HCEC 1CT (cell line): ENCODE measurements at regions not wholly inside any gene's neighbourhood (a gene's known extent, or its start where the extent isn't known, plus 50 kb on each side); places are given as distances from the start of the nearest gene placed in this dataset.
A peak's percentile ranks its signal among the peaks of the same experiment; 100 is the strongest.

Experiments used
- DNase-seq: peaks from one replicate; pipeline ENCODE4 v3.0.0-alpha.2; 2017

DNA sequence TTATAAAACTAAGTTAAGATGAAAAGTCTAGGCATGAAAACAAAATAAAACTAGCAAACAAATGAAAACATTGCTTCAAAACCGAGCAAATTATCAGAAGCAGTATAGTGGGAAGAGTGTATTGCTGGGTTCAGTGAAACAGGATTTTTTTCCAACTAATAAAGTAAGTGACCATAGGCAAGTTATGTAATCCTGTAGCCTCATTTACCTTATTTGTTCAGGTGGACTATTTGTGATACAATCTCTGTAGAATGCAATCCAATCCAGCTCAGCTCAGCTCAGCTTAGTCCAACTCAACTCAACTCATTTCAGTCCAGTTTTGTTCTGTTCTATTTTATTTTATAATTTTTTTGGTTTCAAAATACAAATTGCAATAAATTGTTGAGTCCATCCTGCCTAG, 276.7 kb upstream of the LRIG3 start:
- DNase-seq: no peak

DNA sequence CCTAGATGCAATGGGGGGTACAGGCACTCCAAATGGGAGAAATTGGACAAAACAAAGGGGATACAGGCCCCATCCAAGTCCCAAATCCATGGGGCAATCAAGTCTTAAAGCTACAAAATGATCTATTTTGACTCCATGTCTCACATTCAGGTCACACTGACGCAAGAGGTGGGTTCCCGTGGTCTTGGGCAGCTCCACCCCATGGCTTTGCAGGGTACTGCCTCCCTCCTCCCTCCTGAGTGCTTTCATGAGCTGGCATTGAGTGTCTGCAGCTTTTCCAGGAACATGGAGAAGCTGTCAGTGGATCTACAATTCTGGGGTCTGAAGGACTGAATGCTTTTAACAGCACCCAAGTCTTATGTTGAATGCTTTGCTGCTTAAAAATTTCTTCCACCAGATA, 274.5 kb upstream of the LRIG3 start:
- DNase-seq: no peak

DNA sequence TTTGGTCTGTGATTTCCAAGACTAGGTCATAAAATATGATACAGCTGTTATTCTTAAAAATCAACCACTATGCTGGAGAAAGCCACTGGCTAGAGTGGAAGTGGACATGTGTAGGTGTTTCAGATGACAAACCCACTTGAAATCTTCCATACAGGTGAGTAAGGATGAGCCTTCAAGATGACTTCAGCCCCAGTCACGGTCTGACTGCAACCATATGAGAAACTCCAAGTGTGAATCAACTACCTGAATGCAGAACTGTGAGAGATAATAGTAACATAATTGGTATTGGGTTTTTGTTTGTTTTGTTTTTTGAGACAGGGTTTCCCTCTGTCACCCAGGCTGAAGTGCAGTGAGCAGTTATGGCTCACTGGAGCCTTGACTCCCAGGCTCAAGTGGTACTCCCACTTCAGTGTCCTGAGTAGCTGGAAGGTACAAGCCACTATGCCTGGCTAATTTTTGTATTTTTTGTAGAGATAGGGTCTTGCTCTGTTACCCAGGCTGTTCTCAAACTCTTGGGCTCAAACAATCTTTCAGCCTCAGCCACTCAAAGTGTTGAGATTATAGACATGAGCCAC, 273.3 kb upstream of the LRIG3 start:
- DNase-seq: no peak

DNA sequence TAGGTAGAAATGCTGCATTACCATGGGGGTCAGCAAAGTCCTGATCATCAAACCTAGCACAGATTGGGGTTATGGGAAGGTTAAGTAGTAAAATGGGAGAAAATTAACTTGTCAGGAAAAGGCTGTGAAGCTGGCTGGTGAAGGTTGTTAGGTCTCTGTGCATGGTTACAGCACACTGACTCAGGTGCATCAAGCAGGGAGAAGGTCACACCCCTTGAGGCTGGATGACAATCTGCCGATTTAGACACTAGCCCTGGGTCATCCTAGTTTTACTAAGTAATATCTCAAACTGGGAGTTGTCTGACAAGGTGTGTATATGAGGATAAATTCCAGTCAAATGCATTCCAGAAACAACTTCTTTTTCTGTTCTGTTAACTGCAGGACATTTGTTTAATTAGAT, 271.1 kb upstream of the LRIG3 start:
- no peak for DNase-seq

DNA sequence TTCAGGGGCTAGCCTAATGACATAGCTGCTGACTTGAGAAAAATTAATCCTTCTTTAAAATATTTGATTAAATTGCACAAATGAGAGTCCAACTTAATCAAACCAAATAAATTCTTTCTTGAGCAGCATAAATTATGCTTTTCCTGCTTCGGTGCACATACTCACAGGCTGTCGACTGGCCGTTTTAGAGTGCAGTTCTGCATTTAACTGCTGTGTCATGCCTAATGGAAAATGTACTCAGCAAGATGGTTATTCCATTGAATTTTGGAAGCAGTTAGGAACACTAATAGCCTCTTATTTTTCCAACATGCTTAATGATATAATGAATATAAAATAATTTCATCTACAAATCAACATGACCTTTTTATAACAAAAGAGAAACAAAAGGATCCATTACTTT, 266.1 kb upstream of the LRIG3 start:
- DNase-seq: no peak

DNA sequence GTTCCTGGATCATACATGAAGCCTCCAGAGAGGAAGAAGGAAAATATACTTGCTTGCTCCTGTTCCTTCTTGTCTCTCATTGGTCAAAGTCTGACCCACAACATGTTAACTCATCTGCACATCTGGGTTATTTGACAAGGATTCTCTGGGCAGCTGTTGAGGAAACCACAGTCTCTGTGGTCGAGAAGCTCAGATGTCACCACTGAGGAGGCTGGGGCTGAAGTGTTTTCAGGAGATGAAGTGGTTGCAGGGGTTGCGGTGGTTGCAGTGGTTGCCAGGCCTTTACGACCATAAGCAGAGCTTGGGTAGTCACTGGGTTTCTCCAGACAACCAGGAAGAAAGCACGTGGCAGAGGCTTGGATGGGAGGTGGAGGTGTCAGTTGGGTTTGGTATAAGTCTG, 265.0 kb upstream of the LRIG3 start:
- no peak for DNase-seq

DNA sequence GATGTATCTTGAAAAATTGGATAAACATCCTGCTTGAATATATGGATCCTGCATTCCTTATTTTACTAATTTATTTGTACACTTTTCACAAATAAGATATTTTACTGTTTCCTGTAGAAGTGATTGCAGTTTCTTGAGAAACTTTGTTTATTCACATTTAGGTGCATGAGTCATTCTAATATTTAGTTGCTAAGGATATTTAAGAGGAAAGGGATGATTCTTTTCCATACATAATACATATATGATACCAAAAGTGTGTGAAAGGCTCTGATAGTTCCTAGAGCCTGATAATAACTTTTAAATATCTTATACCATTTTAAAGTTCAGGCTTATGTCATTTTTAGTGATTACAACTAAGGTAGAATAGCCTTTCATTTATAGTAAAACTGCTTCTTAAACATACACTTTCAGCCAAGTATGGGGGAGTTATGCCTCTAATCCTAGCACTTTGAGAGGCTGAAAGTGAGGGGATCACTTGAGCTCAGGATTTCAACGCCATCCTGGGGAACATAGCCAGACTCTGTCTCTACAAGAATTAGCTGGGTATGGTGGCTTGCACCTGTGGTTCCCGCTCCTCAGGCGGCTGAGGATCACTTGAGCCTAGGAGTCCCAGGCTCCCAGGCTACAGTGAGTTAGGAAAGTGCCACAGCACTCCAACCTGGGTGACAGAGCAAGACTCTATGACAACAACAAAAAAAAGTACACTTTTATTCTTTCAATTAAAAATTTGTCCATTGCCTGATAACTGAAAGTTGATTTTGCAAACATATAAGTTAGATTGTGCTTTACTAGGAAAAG, 262.6 kb upstream of the LRIG3 start:
- no peak for DNase-seq

DNA sequence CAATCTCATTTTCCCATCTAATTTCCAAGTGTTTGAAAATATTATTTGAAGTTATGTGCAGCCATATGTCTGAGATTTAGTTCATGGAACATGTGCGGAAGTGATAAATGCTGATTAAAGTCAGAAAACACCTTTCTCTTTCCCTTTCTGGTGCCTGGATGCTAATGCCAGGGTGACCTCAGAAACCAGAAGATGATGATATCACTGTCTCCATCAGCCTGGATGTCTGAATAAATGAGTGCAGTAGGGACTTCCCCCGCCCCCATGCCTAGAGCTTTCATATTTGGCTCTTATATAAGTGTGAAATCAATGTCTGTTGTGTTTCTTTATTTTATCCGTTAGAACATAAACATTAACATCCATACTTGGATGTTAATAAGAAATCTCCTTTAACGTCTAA, 261.9 kb upstream of the LRIG3 start:
- DNase-seq: no peak

DNA sequence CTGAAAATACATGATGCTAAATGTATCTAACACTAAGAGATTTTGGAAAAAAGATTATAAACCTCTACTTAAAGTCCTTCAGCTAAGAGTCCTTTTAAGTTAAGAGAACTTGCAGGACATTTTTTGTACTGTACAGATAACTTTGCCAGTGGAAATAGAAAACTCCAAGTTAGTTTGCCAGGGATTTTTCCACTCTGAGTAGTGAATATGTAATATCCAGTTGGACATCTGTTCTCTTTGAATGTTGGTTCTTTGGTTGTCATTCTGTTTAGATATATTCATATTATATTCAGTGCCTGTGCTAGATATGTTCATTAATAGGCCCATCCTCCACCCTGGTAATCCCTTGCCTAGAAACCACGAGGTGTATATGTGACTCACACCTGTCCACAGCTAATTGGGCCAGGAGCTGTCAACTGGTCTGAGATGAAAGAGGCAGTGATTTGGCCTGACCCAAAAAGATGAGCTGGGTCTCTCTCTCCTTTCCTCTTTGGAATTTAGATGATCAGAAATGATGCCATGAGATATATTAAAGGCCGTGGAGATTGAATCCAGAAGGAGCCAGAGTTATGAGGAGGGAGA, 261.0 kb upstream of the LRIG3 start:
- DNase-seq: no peak

DNA sequence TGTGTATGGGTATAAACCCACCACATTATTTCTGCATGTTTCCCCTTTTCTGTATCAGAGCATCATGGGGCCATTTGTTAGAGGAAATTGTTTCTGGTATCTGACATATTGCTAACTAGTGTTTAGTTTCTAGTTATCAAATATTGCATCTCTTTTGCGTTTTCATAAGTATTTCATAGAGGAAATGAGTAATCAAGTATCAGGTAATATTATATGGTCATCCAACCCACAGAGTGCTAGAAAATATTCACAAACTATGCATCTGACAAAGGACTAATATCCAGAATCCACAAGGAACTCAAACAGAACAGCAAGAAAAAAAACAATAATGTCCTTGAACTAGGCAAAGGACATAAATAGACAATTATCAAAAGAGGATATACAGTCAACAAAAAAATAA, 258.9 kb upstream of the LRIG3 start:
- no peak for DNase-seq

DNA sequence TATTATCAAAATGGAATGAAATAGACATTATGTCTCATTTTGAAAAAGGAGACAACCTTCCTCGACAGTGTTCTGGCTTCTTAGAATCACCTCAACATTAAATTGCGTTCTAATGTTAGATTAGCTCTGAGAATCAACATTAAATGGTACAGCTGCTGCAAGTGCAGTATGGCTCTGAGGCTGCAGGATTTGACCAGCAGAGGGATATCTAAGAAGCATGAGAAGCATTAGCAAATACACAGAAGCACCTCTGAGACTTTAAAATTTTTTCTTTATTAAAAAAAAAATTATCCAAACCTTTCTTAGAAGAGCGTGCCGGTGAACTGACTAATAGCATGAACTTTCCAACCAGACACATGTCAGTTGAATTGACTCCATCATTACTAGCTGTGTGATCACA, 253.4 kb upstream of the LRIG3 start:
- DNase-seq: no peak

DNA sequence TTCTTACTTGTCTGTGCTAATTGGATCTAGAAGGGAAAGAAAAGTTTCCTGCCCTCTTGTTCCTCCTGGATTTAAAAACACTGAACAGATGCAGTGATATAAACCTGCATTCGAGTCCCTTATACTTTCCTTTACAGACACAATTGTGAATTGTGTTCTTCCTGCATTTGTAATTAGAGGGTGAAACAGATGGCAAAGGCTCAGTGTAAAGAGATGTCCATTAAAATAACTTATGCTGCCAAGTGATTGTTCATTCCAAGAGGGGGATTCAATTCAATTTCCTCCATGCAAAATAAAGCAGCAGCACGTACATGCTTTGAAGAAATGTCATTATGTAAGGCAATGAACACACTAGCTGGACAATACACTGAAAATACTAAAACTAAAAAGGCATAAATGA, 248.3 kb upstream of the LRIG3 start:
- no peak for DNase-seq

DNA sequence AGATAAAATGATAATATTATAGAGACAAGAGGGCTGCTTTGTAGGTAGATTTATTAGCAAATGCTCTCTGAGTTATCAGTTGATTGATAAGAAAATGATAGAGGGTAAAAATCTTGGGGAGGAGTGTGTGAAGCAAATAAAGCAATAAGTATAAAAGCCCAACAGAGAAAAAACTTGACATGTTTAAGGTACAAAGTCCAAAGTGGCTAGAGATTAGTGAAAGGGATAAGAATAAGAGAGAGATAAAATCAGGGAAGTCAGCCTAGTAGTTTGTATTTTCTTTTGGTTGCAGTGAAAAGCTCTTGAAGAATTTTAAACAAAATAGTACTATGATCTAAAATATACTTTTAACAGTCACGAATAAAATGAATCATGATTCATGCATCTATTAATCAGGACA, 246.2 kb upstream of the LRIG3 start:
- DNase-seq: no peak

DNA sequence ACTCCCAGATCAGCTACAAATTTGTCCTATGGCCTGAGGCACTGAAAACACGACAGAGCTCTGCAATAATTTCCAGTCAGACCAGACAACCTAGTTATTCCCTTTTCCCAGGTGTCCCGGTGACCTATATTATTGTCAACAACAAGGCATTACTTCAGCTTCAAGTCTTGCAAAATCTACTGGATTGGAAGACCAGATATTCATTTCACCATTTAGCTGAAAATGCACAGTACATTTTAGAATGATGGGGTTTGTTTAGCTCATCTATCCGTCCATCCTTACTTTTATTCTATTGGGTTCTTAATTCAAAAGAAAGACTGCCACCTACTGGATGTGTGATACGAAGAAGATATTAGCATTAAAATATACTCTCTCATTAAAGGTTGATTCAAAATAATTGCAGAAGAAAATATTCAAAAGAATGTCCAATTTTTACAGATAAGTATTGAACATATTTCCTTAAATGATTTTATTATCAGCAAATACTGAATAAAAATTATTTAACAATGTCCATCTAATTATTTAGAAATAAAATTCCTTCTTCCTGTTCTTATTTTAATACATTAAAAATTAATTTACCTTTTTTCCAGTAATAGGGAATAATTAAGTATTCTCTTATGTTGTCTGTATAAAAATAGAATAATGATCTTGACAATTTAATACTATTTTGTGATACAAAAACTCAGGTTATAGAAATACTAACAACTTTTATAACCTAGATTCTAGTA, 244.9 kb upstream of the LRIG3 start:
- peak; percentile 62 for DNase-seq

DNA sequence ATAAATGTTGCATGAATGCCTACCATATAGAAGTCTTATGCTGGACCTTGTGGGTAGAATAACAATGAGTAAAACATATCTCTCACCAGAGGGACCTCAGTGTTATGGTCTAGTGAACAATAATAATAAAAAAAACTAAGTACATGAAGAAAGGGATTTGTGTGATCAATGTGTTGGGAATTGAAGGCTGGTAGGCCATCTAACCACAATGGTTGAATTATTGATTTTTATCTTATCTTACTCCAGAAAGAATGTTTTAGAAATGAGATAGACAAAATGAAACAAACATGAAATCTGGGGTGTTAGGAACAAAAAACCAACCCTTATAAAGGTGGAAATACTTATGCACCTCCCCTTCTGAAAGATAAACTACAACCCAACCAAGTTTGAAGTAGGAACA, 243.9 kb upstream of the LRIG3 start:
- no peak for DNase-seq

DNA sequence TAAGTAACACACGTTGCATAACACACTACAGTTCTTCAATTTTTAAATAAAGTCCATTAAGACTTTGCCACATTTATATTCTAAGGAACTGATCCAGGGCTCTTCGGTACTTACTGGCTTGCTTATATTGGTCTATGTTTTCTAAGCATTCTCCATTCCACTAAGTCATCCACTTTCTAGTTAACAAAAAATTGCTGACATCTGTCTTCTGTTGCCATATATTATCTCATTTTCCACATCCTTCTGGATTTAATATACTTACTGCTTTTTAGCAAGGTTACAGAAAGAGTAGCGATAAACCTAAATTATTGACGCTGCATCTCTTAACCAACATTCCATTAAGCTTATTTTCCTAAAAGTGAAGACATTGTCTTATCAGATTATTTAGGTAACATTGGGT, 238.4 kb upstream of the LRIG3 start:
- DNase-seq: no peak

DNA sequence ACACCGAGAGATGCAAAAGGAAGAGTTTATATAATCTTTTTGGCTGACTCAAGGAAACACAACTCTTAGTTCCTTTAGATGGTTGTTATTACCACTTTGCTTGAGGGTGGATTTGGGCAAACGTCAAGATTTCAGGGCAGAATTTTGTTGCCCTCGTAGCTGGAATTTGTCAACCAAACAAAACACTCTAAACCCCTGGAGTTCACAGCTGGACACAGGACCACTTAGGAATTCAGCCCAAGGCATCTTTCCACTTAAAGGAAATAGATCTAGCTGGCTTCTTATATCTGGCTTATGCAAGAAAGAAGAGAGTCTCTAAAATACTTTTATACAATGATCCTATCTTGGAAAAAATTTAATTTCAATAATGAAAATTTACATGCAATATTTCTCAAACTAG, 237.8 kb upstream of the LRIG3 start:
- no peak for DNase-seq

DNA sequence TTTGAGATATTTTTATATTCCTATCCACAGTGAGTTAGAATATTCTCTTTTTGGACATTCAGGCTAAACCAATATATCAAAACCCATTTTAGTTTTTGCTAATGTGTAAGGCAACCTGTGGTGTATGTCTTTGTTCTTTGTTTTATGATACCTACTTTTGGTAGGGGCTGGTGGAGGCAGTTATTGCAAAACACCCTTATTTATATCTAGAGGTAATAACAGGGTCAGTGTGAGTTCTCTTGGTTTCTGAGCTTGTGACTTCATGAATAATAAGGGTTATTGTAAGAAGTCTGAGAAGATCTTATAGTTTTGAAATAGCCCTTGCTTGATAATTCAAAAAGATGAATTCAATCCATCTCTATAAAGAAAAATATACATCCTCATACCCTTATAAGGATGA, 235.1 kb upstream of the LRIG3 start:
- no peak for DNase-seq

DNA sequence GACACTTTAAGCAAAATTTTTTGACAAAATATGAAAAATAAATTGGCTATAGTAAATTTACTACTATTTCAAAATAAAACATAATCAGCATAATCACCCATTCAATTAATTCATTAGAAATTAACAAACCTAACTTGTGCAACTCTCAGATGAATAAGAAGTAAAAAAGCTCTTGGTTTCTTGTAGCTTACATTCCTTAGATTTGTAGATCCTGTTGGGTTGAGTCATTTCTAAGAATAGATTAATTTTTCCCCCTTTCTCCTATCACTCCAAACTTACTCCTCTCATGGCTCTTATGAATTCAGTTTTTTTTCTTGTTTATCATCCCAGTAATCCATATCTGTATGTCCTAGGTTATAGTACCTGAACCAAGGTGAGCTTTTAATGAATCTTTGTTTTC, 230.9 kb upstream of the LRIG3 start:
- DNase-seq: peak; percentile 46

DNA sequence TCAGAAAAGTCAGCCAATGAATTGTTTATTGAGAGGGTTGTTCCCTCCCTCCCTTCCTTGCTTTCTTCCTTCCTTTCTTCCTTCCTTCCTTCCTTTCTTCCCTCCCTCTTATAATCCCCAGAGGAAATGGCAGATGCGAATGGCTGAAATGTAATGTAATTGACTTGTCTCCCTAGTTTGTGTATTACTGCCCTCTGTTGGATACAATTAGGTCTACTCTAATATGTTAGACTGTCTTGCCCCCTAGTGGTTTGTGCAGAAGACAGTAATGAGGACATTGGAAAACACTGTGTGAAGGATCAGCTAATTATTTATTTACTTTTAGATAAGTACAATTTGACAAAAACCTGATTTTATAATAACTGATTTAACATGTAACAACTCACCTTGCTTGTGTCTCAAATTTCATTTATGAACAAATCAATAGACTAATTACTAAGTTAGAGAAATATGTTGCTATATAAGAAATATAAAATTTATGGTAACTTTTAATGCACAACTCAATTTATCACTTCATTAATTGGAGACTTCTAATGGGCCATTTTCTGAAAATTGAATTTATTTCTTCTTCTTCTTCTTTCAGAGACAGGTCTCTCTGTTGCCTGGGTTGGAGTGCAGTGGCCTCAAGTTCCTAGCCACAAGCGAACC, 229.8 kb upstream of the LRIG3 start:
- peak; percentile 78 for DNase-seq

DNA sequence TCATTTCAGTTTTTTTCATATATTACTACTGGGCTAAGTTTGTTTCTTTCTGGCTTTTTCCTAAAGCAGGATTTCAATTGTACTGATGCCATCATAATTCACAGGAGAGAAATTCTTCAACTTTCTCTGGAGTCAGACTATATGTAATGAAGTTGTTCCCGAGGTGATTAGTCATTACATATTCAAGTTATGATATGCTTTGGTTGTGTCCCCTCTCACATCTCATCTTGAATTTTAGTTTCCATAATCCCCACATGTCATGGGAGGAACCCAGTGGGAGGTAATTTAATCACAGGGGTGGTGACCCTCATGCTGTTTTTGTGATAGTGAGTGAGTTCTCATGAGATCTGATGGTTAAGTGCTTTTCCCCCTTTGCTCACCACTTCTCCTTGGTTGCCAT, 227.5 kb upstream of the LRIG3 start:
- DNase-seq: no peak

DNA sequence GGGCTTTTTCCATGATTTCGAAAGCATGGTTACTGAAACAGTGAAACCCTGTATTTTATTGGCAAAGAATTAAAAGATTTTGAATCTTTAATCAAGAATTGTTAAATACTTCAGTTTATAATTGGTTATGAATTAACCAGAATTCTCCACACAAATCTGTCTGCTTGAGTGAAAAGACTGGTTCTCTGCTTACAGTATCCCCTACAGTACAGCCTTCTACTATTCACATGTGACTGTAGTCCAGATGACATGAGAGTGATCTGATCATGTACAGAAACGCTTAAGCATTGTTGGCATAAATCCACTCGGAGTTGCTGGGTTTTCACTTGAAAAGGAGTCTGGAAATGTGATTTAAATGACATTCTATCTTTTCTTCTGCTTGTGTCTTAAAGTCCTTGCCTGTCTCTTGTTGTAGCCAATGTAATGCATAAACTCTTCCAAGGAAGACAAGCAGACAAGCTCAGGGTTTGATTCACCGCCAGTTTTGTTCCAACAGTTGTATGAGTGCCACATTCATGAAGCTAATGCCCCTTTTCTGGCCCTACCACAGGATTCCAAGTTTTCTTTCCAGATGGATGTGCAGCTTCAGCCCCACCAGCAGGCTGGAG, 222.0 kb upstream of the LRIG3 start:
- no peak for DNase-seq

DNA sequence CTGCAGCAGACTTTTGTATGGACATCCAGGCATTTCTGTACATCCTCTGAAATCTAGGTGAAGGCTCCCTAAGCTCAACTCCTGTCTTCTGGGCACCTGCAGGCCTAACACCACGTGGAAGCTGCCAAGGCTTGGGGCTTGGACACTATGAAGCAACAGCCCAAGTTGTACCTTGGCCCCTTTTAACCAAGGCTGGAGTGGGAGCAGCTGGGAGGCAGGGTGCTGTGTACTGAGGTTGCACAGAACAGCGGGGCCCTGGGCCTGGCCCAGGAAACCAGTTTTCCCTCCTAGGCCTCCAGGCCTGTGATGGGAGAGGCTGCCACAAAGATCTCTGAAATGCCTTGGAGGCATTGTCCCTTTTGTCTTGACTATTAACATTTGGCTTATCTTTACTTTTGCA, 214.4 kb upstream of the LRIG3 start:
- no peak for DNase-seq
